Ishikawa (cell line): ENCODE measurements at regions not wholly inside any gene's neighbourhood (a gene's known extent, or its start where the extent isn't known, plus 50 kb on each side); places are given as distances from the start of the nearest gene placed in this dataset.

Source experiments
- CEBPB ChIP-seq: IDR thresholded peaks from 2 replicates; pipeline ENCODE4 v1.6.1; 2012
- CREB1 ChIP-seq: IDR thresholded peaks from 2 replicates; pipeline ENCODE4 v1.6.1; 2012; ENCODE audit warnings: low read depth
- EGR1 ChIP-seq: IDR thresholded peaks from 2 replicates; pipeline ENCODE4 v1.6.1; 2012
- EP300 ChIP-seq: IDR thresholded peaks from 2 replicates; pipeline ENCODE4 v1.6.1; 2012; ENCODE audit warnings: borderline replicate concordance
- FOXM1 ChIP-seq: IDR thresholded peaks from 2 replicates; pipeline ENCODE4 v1.6.1; 2012; ENCODE audit warnings: low read depth, borderline replicate concordance
- MAX ChIP-seq: IDR thresholded peaks from 2 replicates; pipeline ENCODE4 v1.6.1; 2012
- NFIC ChIP-seq: IDR thresholded peaks from 2 replicates; pipeline ENCODE4 v1.6.1; 2012
- RAD21 ChIP-seq: IDR thresholded peaks from 2 replicates; pipeline ENCODE4 v1.6.1; 2012; ENCODE audit warnings: low read depth
- REST ChIP-seq: IDR thresholded peaks from 2 replicates; pipeline ENCODE4 v1.6.1; 2012; ENCODE audit warnings: low read depth, mild to moderate bottlenecking
- TAF1 ChIP-seq: IDR thresholded peaks from 2 replicates; pipeline ENCODE4 v1.6.1; 2012; ENCODE audit warnings: low read depth, mild to moderate bottlenecking
- TCF12 ChIP-seq: IDR thresholded peaks from 2 replicates; pipeline ENCODE4 v1.6.1; 2012; ENCODE audit warnings: low read depth
- TEAD4 ChIP-seq: IDR thresholded peaks from 2 replicates; pipeline ENCODE4 v1.6.1; 2012
- USF1 ChIP-seq: IDR thresholded peaks from 2 replicates; pipeline ENCODE4 v1.6.1; 2012
- YY1 ChIP-seq: IDR thresholded peaks from 2 replicates; pipeline ENCODE4 v1.6.1; 2012; ENCODE audit warnings: low read depth
- ZBTB7A ChIP-seq: IDR thresholded peaks from 2 replicates; pipeline ENCODE4 v1.6.1; 2012; ENCODE audit warnings: low read depth

- TF ChIP-seq MAX = no peak
- TF ChIP-seq TCF12 = no peak
- TF ChIP-seq RAD21 = no peak
- TF ChIP-seq ZBTB7A = no peak
- no peak for TF ChIP-seq TEAD4
- TF ChIP-seq EGR1 = no peak
- TF ChIP-seq CEBPB = no peak
- no peak for TF ChIP-seq REST
- TF ChIP-seq EP300 = no peak
- no peak for TF ChIP-seq YY1
- TF ChIP-seq CREB1 = no peak
Measured at GRCh38 chr13:79900356-79900755, 419.4 kb downstream of the NDFIP2 start.

- TF ChIP-seq ZBTB7A = no peak
- TF ChIP-seq TEAD4 = no peak
- TF ChIP-seq NFIC = no peak
- no peak for TF ChIP-seq RAD21
- no peak for TF ChIP-seq TAF1
- TF ChIP-seq EGR1 = no peak
- TF ChIP-seq CEBPB = no peak
- TF ChIP-seq EP300 = no peak
- TF ChIP-seq REST = no peak
- TF ChIP-seq TCF12 = no peak
- no peak for TF ChIP-seq YY1
- TF ChIP-seq CREB1 = no peak
Measured at GRCh38 chr13:79898996-79899395, 418.0 kb downstream of the NDFIP2 start.

- TF ChIP-seq ZBTB7A (no peak), RAD21 (no peak), CREB1 (no peak), EGR1 (no peak), TAF1 (no peak), FOXM1 (no peak), EP300 (no peak), REST (no peak), YY1 (no peak), TEAD4 (no peak), TCF12 (no peak), USF1 (no peak)
Measured at GRCh38 chr13:79898202-79898826, 417.4 kb downstream of the NDFIP2 start.

GRCh38 chr13:79896851-79897250, 415.9 kb downstream of the NDFIP2 start:
- TF ChIP-seq REST (no peak), MAX (no peak), CREB1 (no peak), ZBTB7A (no peak), YY1 (no peak), NFIC (no peak), EGR1 (no peak), RAD21 (no peak), TEAD4 (no peak), TCF12 (no peak), CEBPB (no peak), TAF1 (no peak), USF1 (no peak), FOXM1 (no peak), EP300 (no peak)
